ENCODE measurements at regions not wholly inside any gene's neighbourhood (a gene's known extent, or its start where the extent isn't known, plus 50 kb on each side); places are given as distances from the start of the nearest gene placed in this dataset.

DNA sequence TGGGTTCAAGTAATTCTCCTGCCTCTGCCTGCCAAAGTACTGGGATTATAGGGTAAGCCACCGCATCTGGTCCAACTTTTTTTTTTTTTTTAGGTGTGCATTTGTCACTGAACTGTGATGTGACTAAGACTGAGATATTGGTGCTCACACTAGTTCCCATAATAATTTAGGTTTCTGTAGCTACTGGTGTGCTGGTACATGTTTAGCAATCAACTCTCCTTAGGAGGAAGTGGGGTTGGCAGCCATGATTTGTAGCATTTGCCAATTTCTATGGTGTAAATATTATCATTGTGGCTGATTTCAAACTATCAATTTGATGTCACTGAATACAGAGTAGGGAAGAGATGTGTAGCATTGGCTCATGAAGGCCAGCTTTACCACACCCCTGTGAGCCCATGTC, 372.7 kb downstream of the EDEM1 start:
- DNase-seq = no peak
- H3K4me3 Mint-ChIP-seq = no peak overlapping the region
- POLR2A ChIA-PET = no interaction called here

DNA sequence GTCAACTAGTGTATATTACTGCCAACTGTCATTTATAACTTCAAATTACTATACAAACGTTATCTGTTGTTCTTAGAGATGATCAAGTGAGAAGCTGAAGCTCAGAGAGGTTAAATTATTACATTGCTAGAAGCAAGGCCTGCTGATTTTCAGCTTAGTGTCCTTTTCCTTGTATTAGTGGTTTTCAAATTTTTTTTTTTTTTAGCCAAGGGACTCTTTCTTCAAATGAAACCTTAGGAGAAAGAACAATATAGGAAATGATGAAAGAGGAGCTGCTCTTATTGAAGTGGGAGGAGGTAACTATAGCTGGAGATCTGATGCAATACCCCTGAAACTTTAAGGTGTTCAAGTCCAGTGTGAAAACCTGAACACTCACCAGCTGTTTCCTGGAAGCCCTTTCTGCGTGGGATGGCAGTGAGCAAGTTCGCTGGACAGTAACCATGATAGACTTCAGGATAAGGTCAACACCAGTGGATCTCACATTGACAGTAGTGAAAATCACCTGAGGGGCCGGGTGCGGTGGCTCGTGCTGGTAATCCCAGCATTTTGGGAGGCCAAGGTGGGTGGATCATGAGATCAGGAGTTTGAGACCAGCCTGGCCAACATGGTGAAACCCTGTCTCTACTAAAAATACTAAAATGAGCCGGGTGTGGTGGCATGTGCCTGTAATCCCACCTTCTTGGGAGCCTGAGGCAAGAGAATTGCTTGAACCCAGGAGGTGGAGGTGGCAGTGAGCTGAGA, 376.2 kb downstream of the EDEM1 start:
- no peak for ATAC-seq
- Mint-ChIP-seq H3K27me3 (peaks cover 0 to 9% (median 3%) of the 10 kb centered on the region in 5 donors), H3K36me3 (peaks cover 0 to 4% (median 0%) of the 10 kb centered on the region in 3 donors), H3K9me3 (peaks cover 0 to 13% (median 0%) of the 10 kb centered on the region in 9 donors), H3K27ac (no peak overlapping the region), H3K4me3 (no peak overlapping the region), H3K4me1 (no peaks in the 10 kb centered on the region)
- DNase-seq = no peak
- POLR2A ChIA-PET = no interaction called here

More for the DNA sequence above, 372.7 kb downstream of the EDEM1 start:
- no peaks in the 10 kb centered on the region for H3K36me3 Mint-ChIP-seq
- peaks cover 0 to 2% (median 0%) of the 10 kb centered on the region in 5 donors for H3K27me3 Mint-ChIP-seq
- no peak overlapping the region for H3K27ac Mint-ChIP-seq
- no peak for ATAC-seq
- peaks cover 0 to 11% (median 0%) of the 10 kb centered on the region in 9 donors for H3K9me3 Mint-ChIP-seq
- no peaks in the 10 kb centered on the region for H3K4me1 Mint-ChIP-seq

- peaks cover 0 to 10% (median 0%) of the 10 kb centered on the region in 9 donors for H3K9me3 Mint-ChIP-seq
- no peaks in the 10 kb centered on the region for H3K4me1 Mint-ChIP-seq
- H3K36me3 Mint-ChIP-seq = peaks cover 0 to 4% (median 0%) of the 10 kb centered on the region in 3 donors
- peaks cover 0 to 9% (median 3%) of the 10 kb centered on the region in 5 donors for H3K27me3 Mint-ChIP-seq
- no peak for DNase-seq
- H3K27ac Mint-ChIP-seq = no peak overlapping the region
- ATAC-seq = no peak
- no peak overlapping the region for H3K4me3 Mint-ChIP-seq
- POLR2A ChIA-PET = no interaction called here
Observed at GRCh38 chr3:5564278-5564666, 376.8 kb downstream of the EDEM1 start.

GRCh38 chr3:5565026-5565425, 377.5 kb downstream of the EDEM1 start:
- peaks cover 0 to 4% (median 0%) of the 10 kb centered on the region in 3 donors for H3K36me3 Mint-ChIP-seq
- POLR2A ChIA-PET = no interaction called here

DNA sequence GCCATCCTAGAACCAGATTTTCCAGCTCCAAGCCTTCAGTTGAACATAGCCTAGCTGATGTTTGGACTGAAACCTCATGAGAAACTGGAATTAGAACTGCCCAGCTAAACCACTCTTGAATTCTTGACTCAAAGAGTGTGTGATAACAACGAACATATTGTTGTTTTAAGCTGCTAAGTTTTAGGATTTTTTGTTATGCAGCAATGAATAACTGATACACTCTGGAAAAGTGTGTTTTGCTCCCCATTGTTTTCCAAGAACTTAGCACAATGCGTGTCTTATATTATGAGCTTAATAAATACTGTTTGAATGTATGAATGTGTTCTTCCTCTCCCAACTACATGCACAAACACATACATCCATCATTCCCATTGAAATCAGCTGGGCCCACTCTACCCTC, 379.6 kb downstream of the EDEM1 start:
- Mint-ChIP-seq H3K27ac (no peak overlapping the region), H3K36me3 (peaks cover 0 to 4% (median 0%) of the 10 kb centered on the region in 3 donors), H3K9me3 (peaks cover 0 to 10% (median 0%) of the 10 kb centered on the region in 9 donors), H3K4me1 (no peaks in the 10 kb centered on the region), H3K27me3 (peaks cover 0 to 9% (median 3%) of the 10 kb centered on the region in 5 donors), H3K4me3 (no peak overlapping the region)
- DNase-seq = no peak
- ATAC-seq = no peak
- POLR2A ChIA-PET = no interaction called here

More at GRCh38 chr3:5565026-5565425, 377.5 kb downstream of the EDEM1 start:
- H3K4me1 Mint-ChIP-seq = no peaks in the 10 kb centered on the region
- H3K4me3 Mint-ChIP-seq = no peak overlapping the region
- no peak for ATAC-seq
- peaks cover 0 to 9% (median 3%) of the 10 kb centered on the region in 5 donors for H3K27me3 Mint-ChIP-seq
- H3K9me3 Mint-ChIP-seq = peaks cover 0 to 10% (median 0%) of the 10 kb centered on the region in 9 donors
- DNase-seq = no peak
- H3K27ac Mint-ChIP-seq = peak overlapping the region in 1 of 10 donors; percentile 1

GRCh38 chr3:5568451-5568850, 380.9 kb downstream of the EDEM1 start:
- Mint-ChIP-seq H3K27ac (no peak overlapping the region), H3K36me3 (peaks cover 0 to 4% (median 0%) of the 10 kb centered on the region in 3 donors), H3K4me3 (no peak overlapping the region), H3K4me1 (no peaks in the 10 kb centered on the region), H3K9me3 (peaks cover 0 to 10% (median 0%) of the 10 kb centered on the region in 9 donors), H3K27me3 (peaks cover 0 to 9% (median 3%) of the 10 kb centered on the region in 5 donors)
- no peak for ATAC-seq
- POLR2A ChIA-PET = no interaction called here
- DNase-seq = no peak

GRCh38 chr3:5569152-5569551, 381.6 kb downstream of the EDEM1 start:
- Mint-ChIP-seq H3K27ac (no peak overlapping the region), H3K27me3 (peaks cover 0 to 9% (median 3%) of the 10 kb centered on the region in 5 donors), H3K36me3 (peaks cover 0 to 4% (median 0%) of the 10 kb centered on the region in 3 donors), H3K4me1 (no peaks in the 10 kb centered on the region), H3K9me3 (peaks cover 0 to 10% (median 1%) of the 10 kb centered on the region in 9 donors), H3K4me3 (no peak overlapping the region)
- no peak for DNase-seq
- POLR2A ChIA-PET = no interaction called here
- no peak for ATAC-seq

- Mint-ChIP-seq H3K4me1 (no peaks in the 10 kb centered on the region), H3K9me3 (peaks cover 0 to 7% (median 0%) of the 10 kb centered on the region in 9 donors), H3K4me3 (no peak overlapping the region), H3K27me3 (peaks cover 0 to 9% (median 0%) of the 10 kb centered on the region in 5 donors), H3K27ac (no peak overlapping the region), H3K36me3 (peaks cover 0 to 4% (median 0%) of the 10 kb centered on the region in 3 donors)
- POLR2A ChIA-PET = no interaction called here
- no peak for DNase-seq
- ATAC-seq = no peak
Observed at GRCh38 chr3:5572168-5572567, 384.7 kb downstream of the EDEM1 start.

DNA sequence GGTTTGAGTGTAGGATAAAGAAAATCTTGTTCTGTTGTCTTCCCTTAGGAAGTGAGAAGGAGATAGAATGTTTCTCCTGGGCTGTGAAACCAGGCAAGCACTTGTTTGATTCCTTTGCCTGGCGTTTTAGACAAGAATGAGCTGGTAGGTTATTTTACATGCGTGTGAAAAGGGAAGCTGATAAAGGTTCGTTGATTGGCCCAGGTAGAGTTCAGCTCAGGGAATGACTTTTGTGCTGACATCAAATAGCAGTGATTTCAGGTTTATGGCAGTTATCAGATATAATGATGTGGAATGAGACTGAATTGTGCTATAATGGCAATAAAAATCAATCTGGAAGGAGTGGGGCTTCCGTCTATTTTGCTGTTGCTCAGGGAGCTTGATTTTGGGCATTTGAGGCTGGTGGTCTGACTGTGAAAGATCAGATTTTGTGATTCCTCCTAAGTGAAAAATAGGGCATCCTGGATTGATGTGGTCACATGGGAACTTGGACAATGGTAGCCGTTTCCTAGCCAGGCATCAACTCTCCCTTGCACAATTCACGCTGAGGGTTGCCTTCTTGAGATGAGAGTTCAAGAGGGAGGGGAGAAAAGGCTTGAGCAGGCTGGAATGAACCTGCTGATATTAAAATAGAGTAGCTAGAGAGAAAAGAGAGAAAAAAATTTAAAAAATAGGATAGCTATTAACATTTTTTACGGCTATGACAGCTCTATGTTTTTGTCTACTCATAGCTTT, 388.9 kb downstream of the EDEM1 start:
- DNase-seq = no peak
- Mint-ChIP-seq H3K27me3 (peaks cover 2 to 23% (median 5%) of the 10 kb centered on the region in 5 donors), H3K27ac (no peak overlapping the region), H3K36me3 (no peaks in the 10 kb centered on the region), H3K4me3 (no peak overlapping the region), H3K4me1 (no peaks in the 10 kb centered on the region), H3K9me3 (peaks cover 0 to 6% (median 0%) of the 10 kb centered on the region in 9 donors)
- POLR2A ChIA-PET = no interaction called here
- no peak for ATAC-seq

GRCh38 chr3:5579139-5579602, 391.7 kb downstream of the EDEM1 start:
- no peak overlapping the region for H3K4me3 Mint-ChIP-seq
- POLR2A ChIA-PET = no interaction called here
- peaks cover 5 to 27% (median 7%) of the 10 kb centered on the region in 5 donors for H3K27me3 Mint-ChIP-seq
- DNase-seq (no peak), ATAC-seq (no peak)
- H3K27ac Mint-ChIP-seq = no peak overlapping the region
- H3K9me3 Mint-ChIP-seq = peaks cover 0 to 7% (median 0%) of the 10 kb centered on the region in 9 donors
- no peaks in the 10 kb centered on the region for H3K4me1 Mint-ChIP-seq
- no peaks in the 10 kb centered on the region for H3K36me3 Mint-ChIP-seq

DNA sequence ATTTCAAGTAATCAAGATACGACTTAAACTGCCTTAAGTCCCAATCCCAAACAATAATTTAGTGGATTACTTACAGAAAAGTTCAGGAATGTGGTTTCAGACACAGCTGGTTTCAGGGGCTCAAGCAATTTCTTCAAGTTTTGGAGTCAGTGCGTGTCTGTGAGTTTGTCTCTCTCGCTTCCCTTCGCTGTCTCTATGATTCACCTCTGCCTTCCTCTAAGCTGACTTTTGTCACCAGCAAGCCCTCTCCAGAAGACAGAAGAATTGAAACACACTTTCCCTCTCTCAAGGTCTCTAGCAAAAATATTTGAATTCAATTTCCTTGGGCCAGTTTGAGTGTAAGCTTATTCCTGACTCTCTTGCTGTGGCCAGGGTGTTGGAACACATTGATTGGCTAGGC, 392.4 kb downstream of the EDEM1 start:
- Mint-ChIP-seq H3K4me3 (no peak overlapping the region), H3K27ac (no peak overlapping the region), H3K36me3 (no peaks in the 10 kb centered on the region), H3K9me3 (peaks cover 0 to 9% (median 0%) of the 10 kb centered on the region in 9 donors), H3K27me3 (peaks cover 5 to 27% (median 7%) of the 10 kb centered on the region in 5 donors), H3K4me1 (no peaks in the 10 kb centered on the region)
- DNase-seq (no peak), ATAC-seq (no peak)
- POLR2A ChIA-PET = no interaction called here

- no peaks in the 10 kb centered on the region for H3K4me1 Mint-ChIP-seq
- H3K9me3 Mint-ChIP-seq = peaks cover 0 to 12% (median 0%) of the 10 kb centered on the region in 9 donors
- H3K36me3 Mint-ChIP-seq = no peaks in the 10 kb centered on the region
- POLR2A ChIA-PET = no interaction called here
- peaks cover 5 to 27% (median 7%) of the 10 kb centered on the region in 5 donors for H3K27me3 Mint-ChIP-seq
- DNase-seq (no peak), ATAC-seq (no peak)
- H3K27ac Mint-ChIP-seq = no peak overlapping the region
- no peak overlapping the region for H3K4me3 Mint-ChIP-seq
Observed at GRCh38 chr3:5580826-5581225, 393.3 kb downstream of the EDEM1 start.

- Mint-ChIP-seq H3K27ac (no peak overlapping the region), H3K4me1 (no peaks in the 10 kb centered on the region), H3K36me3 (no peaks in the 10 kb centered on the region), H3K9me3 (peaks cover 0 to 12% (median 0%) of the 10 kb centered on the region in 9 donors), H3K4me3 (no peak overlapping the region), H3K27me3 (peaks cover 5 to 27% (median 7%) of the 10 kb centered on the region in 5 donors)
- DNase-seq (no peak), ATAC-seq (no peak)
- POLR2A ChIA-PET = no interaction called here
Observed at GRCh38 chr3:5581743-5582142, 394.2 kb downstream of the EDEM1 start.

Data from naive thymus-derived CD8-positive, alpha-beta T cell (primary cell).